ENCODE measurements at regions not wholly inside any gene's neighbourhood (a gene's known extent, or its start where the extent isn't known, plus 50 kb on each side); places are given as distances from the start of the nearest gene placed in this dataset.

- Histone ChIP-seq H3K4me2 (no peak overlapping the region), H3K9me3 (0 out of 3 replicates have a peak, but pooled peaks cover 5% of the 10 kb centered on the region), H3K4me1 (no peaks in the 10 kb centered on the region), H3K27ac (no peak overlapping the region), H3K4me3 (no peak overlapping the region)
- FAIRE-seq: no peak
- TF ChIP-seq RAD21 (conservative IDR thresholded peaks at IDR 0.05 in 1 of 2, IDR thresholded peaks at IDR 0.05 in 1 of 2) (no peak), HOXB13 (CRISPR knock-in tag; IDR thresholded peaks at IDR 0.05; ENCODE audit: low read depth) (no peak), USF2 (IDR thresholded peaks at IDR 0.05) (no peak), ATOH8 (CRISPR knock-in tag; IDR thresholded peaks at IDR 0.05; ENCODE audit: low read depth) (no peak), CBX2 (IDR thresholded peaks at IDR 0.05; ENCODE audit: borderline replicate concordance, low read depth) (no peak), MYC (IDR thresholded peaks at IDR 0.05; ENCODE audit: borderline replicate concordance, low read length) (no peak), EHMT2 (IDR thresholded peaks at IDR 0.05; ENCODE audit: low read depth) (no peak), GATA3 (IDR thresholded peaks at IDR 0.05; ENCODE audit: borderline replicate concordance) (no peak), POLR2A (IDR thresholded peaks at IDR 0.05; ENCODE audit: low read length) (no peak), HMGXB4 (CRISPR knock-in tag; IDR thresholded peaks at IDR 0.05; ENCODE audit: borderline replicate concordance) (no peak), CHD2 (IDR thresholded peaks at IDR 0.05; ENCODE audit: low read length, partially characterized antibody) (no peak), CBX8 (IDR thresholded peaks at IDR 0.05) (no peak), ZC3H11A (IDR thresholded peaks at IDR 0.05) (no peak), BHLHE40 (IDR thresholded peaks at IDR 0.05; ENCODE audit: low read depth, low read length) (no peak)
- DNase-seq (ENCODE audit: low read depth in 1 of 2, low spot score in 1 of 2): no peak
- POLR2A ChIA-PET: no interaction called here
- under 1% methylated on average over 6 of the region's 6 CpGs for WGBS (ENCODE audit: missing lambda C conversion rate)
- CTCF ChIA-PET: interaction anchor here (0.6 kb wide), 1 partner anchor 9 kb away, joined by 3 read pairs; no protein-coding TSS in a partner anchor
- no peak for ATAC-seq
Measured at GRCh38 chr11:38538866-38539680, 1941.0 kb upstream of the RAG2 start.

- CTCF ChIA-PET: no interaction called here
- FAIRE-seq: no peak
- no peak overlapping the region for H3K27ac ChIP-seq
- 2% methylated on average over 2 of the region's 2 CpGs for WGBS (ENCODE audit: missing lambda C conversion rate)
- POLR2A ChIA-PET: no interaction called here
- no peak overlapping the region for H3K4me3 ChIP-seq
- ATAC-seq: no peak
- no peak for DNase-seq (ENCODE audit: low read depth in 1 of 2, low spot score in 1 of 2)
- TF ChIP-seq HOXA7 (CRISPR knock-in tag; IDR thresholded peaks at IDR 0.05): no peak
- TF ChIP-seq JUNB (IDR thresholded peaks at IDR 0.05): no peak
- TF ChIP-seq HES2 (IDR thresholded peaks at IDR 0.05): no peak
- no peak for TF ChIP-seq ZSCAN20 (CRISPR knock-in tag; IDR thresholded peaks at IDR 0.05)
- no peak for TF ChIP-seq CBX2 (IDR thresholded peaks at IDR 0.05; ENCODE audit: borderline replicate concordance, low read depth)
- TF ChIP-seq CHD4 (IDR thresholded peaks at IDR 0.05; ENCODE audit: borderline replicate concordance): no peak
- no peak for TF ChIP-seq BHLHE40 (IDR thresholded peaks at IDR 0.05; ENCODE audit: low read depth, low read length)
- no peak for TF ChIP-seq CTCF (IDR thresholded peaks at IDR 0.05)
- no peak for TF ChIP-seq NPAS2 (CRISPR knock-in tag; IDR thresholded peaks at IDR 0.05; ENCODE audit: borderline replicate concordance)
- TF ChIP-seq POLR2A (IDR thresholded peaks at IDR 0.05; ENCODE audit: low read length): no peak
- TF ChIP-seq MAZ (IDR thresholded peaks at IDR 0.05; ENCODE audit: borderline replicate concordance, low read depth, low read length): no peak
- no peak for TF ChIP-seq ATOH8 (CRISPR knock-in tag; IDR thresholded peaks at IDR 0.05; ENCODE audit: low read depth)
- no peak for TF ChIP-seq ESRRA (IDR thresholded peaks at IDR 0.05; ENCODE audit: borderline replicate concordance, low read length)
- no peak for TF ChIP-seq ZFP36 (IDR thresholded peaks at IDR 0.05; ENCODE audit: borderline replicate concordance, partially characterized antibody)
- no peaks in the 10 kb centered on the region for H3K4me1 ChIP-seq
- H3K9me3 ChIP-seq: no peaks in the 10 kb centered on the region; the same call in 2 of the 3 replicates
- H3K4me2 ChIP-seq: no peak overlapping the region
Measured at GRCh38 chr11:38530226-38530625, 1932.2 kb upstream of the RAG2 start.
